GM12874 (cell line): ENCODE measurements at regions not wholly inside any gene's neighbourhood (a gene's known extent, or its start where the extent isn't known, plus 50 kb on each side); places are given as distances from the start of the nearest gene placed in this dataset.

Experiments
- CTCF ChIP-seq: IDR thresholded peaks from 2 replicates; pipeline ENCODE4 v1.5.1; 2011; ENCODE audit warnings: low read depth, mild to moderate bottlenecking, control low read depth, low read length, moderate library complexity; ENCODE audit not compliant: insufficient read depth

GRCh38 chr4:31294655-31295480 is 574.7 kb downstream of the PCDH7 start:
- no peak for TF ChIP-seq CTCF

GRCh38 chr4:31298737-31299136 is 578.6 kb downstream of the PCDH7 start:
- no peak for TF ChIP-seq CTCF

- TF ChIP-seq CTCF, result no peak
These were observed 586.9 kb downstream of the PCDH7 start for GRCh38 chr4:31307029-31307428.

- no peak for TF ChIP-seq CTCF
These were observed 604.6 kb downstream of the PCDH7 start for GRCh38 chr4:31324814-31325213.

- TF ChIP-seq CTCF, result no peak
These were observed 605.1 kb downstream of the PCDH7 start for GRCh38 chr4:31325300-31325699.

GRCh38 chr4:31327031-31327430 is 606.9 kb downstream of the PCDH7 start:
- no peak for TF ChIP-seq CTCF

- TF ChIP-seq CTCF, result no peak
These were observed 608.8 kb downstream of the PCDH7 start for GRCh38 chr4:31328932-31329331.
